DMS153 treated with DMSO at 0.1 percent for 48 hours (cell line): ENCODE measurements at regions not wholly inside any gene's neighbourhood (a gene's known extent, or its start where the extent isn't known, plus 50 kb on each side); places are given as distances from the start of the nearest gene placed in this dataset.

Experiments
- DNase-seq: peaks from one replicate; lab custom pipeline; 2025; ENCODE audit not compliant: unreplicated experiment; lab: John Stamatoyannopoulos, UW

DNA sequence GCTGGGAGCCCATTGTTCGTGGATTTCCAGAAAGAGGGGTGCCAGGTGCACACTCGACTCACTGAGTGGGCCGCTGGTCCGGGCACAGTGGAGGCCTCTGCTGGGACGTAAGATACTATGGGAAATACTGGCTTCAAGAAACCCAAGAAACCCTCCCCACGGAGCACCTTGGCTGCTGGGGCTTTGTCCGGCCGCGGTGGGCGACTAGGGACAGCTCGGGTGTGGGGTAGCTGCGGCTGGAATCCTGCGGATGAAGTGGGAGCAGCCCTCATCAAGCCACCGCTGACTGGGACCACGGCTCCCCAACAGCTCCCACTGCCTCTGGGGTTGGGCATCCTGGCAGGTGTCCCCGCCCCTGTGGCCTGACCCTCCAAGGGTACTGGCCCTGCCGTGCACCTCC, 69.5 kb upstream of the GATA5 start:
- no peak for DNase-seq

DNA sequence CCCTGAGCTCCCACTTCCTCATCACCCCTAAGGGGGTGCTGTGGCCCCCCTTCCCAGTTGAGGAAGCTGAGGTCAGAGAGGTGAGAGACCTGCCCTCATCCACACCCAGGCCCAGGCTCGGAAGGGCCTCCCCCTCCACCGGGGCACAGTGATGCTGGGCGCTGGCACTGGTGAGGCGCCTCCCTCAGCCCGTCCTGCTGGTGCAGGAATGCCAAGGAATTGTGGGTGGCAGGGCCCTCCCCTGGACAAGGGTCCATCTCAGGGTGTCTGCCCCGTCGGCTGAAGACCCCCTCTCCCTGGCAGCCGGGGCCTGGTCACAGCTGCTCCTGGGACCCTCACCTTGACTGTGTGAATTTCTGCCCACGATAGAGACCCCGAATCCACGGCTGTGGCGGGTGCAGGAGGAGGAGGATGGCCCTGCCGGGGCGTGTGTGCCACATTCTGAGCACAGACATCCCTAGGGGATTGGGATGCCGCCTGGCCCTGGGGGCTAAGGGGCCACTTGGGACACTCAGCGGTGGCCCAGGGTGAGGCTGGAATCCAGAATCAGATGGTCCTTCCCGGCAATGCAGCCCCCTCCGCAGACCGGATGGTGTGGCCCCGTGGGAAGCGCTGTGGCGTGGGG, 70.2 kb upstream of the GATA5 start:
- no peak for DNase-seq

DNA sequence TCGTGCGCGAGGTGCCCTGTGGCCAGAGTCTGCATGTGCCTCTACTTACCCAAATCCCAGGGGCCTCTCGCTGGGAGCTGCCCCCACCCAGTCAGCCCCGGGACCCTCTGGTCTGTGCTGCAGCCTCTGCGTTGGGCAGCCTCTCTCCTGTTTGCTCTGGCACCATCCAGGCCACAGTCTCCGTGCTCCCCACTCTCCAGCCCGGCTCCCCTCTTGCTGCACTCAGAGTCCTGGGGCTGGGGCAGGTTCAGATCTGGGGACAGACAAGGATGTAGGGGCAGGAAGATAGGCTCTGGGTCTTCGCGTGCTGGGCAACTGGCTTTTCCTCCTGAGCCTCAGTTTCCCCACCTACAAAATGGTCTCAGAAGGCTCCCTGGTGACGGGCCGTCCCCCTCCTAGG, 70.8 kb upstream of the GATA5 start:
- DNase-seq = no peak

DNA sequence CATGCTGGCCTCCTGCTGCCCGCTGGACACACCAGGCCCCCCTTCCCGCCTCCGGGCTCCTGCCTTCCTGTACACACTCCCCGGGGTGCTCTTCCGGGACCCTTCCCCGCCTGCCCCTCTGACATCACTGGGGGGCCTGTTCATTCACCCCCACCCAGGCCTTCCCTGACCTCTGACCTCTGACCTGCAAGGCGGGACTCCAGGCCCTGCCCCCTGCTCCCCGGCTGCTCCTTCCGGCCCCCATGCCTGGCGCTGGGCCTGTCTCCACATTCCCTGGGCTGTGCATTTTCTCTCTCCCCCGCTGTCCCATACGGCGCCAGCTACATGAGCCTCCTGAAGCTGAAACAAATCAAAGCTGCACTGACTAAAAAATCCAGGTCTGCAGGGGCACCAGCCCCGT, 71.6 kb upstream of the GATA5 start:
- no peak for DNase-seq

DNA sequence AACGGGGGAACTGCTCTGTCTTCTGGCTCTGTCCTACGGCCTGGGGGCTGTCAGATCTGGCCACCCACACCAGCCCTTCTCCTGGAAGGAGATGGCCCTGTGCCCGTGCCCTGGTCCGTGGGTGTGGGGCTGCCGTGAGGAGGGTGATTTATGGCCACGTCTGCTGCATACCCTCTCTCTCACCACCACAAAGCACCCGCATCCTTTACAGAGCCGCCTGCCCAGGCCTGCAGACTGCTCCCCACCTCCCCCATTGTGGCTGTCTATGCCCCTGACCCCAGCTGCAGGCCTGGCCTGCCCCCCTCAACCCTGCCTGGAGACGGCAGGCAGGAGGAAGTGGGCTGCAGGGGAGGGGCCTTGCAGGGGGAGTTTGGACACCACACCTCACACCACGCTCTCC, 72.7 kb upstream of the GATA5 start:
- DNase-seq = no peak

DNA sequence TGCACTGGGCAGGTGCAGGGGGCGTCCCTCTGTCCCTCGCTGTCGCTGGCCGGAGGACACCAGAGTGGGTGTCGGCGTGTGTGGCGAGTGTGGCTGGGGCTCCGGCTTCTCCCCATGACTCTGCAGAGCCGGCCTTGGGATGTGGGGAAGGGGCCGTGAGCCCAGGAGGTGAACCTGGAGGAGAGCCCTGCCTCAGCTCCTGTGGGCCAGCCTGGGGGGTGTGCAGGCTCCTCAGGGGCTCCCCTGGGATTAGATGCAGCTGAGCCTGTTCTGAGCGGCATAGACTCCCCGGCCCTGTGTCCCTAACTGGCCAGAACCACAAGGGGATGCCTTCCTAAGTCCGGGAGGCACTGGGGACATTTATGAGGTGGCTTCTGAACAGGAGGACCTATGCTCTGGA, 73.2 kb upstream of the GATA5 start:
- no peak for DNase-seq

DNA sequence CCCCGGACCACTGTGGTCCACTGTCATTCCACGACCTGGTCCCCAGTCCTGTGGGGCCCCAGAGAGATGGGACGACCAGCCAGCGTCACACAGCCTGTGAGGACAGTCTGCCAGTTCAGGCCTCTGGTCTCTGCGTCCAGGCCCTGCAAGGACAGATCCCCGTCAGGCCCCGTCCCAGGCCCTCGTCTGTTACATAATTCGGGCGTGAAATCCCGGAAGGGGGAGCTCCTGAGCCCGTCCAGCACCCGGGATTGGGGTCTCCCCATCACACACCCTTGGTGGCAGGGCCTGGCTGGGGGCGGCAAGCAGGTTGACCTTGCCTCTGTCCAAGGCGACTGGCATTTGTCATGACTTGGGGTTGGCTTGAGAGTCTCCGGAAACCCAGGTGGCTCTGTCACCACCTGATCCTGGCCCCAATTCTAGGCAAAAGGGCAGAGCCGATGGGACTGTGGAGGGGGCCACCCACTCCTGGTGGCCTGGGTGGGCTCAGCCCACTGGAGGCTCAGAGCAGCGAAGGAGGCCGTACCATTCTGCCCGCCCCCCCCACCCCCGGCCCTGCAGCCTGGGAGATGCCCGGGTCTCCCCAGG, 73.8 kb upstream of the GATA5 start:
- DNase-seq = no peak

DNA sequence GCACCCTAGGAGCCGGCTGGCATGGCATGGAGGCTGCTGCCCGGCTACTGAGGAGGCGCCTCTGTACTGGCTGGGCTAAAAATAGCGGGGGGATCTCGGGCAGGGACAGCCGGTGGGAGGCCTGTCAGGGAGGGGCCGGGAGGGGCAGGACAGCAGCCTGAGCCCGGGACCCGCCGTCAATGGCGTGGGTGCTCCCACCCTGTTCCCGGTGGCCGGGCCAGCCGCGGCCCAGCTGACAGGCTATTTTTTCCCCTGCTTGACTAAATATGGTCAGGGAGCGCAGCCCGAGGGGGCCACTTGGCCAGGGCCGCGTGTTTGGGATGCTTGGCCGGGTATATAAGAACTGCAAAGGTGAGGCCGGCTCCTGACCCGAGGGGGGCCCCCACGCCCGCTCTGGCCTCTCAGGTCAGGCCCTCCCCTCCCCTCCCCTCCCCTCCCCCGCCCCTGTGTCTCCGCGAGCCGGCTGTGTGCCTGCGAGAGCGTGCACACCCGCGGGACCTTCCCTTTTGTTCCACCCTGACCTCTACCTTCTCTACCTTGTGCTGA, 74.4 kb upstream of the GATA5 start:
- DNase-seq = no peak

DNA sequence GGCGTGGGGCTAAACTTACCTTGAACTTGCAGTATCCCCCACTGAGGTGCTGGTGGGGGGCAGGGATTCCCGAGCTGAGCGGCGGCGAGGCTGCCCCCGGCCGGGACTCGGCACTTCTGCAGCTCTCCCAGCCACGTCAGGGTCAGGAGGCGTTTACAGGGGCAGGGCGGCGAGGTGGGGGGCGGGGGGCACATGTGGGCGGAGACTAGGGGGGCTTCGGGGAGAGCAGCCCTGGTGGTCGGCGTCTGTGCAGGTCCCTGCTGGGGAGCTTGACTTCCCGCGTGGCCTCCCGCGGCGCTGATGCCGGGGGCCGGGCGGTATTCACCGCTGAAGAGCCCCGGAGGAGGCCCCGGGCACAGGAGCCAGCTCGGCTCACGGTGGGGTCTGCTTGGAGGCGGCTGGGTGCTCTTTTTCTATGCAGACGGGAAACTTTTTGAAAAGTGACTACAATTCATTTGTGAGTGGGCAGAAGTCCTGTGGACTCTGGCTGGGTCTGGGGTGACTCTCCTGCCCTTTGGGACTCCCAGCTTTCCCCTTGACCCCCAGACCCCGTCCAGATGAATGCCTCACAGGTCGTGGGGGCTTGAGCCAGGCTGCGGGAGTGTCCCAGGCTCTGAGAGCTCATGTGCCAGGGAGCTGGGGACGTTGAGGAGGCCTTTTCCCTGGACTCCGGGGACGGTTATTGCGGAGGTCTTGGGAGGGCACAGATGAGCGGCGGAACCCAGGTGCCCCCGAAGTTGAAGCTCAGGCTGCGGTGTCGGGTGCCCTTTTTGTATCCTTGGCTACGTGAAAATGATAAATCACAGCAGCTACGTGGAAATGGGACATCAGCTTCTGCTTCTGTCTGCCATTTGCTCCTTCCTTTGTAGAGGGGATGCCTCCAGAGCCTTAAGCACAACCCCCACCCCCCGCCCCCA, 75.9 kb upstream of the GATA5 start:
- no peak for DNase-seq

DNA sequence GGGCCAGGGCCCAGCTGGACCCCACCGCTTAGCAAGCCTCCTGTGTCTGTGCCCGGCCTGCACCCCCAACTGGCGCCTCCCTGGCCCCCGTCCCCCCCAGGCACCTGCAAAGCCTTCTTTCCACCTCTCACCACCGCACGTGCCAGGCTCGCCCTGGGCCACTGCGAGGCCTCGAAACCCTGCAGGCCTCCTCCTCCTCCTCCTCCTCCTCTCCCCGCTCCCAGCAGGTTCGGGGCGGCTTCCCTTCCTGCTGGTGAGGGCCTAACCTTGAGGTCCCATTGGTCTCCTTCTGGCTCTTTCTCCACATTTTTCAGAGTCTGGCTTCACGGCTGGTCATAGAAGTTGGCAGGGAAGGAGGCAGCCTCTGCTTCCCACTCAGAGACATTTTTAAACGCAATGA, 76.8 kb upstream of the GATA5 start:
- no peak for DNase-seq

DNA sequence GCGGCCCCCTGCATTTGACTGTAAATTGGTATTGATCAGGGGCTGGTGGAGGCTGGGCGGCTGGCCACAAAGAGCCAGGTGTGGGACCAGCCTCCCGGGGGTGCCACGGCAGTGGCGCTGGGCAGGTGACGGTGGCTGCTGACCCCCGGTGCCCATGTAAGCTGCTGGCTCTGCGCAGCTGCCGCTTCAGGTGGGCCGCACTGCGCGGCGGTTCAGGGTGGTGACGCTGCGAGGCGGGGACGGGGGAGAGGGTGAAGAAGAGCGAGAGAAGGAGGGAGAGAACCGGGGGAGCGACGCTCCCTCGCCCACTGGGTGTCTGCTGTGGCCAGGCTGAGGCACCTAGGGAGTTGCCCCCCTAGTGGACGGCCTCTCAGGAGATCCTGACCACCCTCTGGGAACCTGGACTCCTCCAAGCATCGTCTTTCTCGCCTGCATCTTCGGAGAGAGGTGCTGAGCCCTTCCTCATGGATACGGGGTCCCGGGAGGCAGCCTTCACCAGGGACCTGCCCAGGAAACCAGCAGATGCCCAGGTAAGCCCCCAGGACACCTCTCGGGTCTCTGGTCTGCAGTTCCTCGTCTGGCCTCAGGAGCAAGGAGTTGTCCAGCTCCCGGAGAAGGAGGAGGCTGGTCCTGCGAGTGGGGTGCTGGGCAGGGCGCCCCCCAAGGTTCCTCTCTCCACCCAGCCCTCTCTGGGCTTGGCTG, 77.5 kb upstream of the GATA5 start:
- DNase-seq = no peak

DNA sequence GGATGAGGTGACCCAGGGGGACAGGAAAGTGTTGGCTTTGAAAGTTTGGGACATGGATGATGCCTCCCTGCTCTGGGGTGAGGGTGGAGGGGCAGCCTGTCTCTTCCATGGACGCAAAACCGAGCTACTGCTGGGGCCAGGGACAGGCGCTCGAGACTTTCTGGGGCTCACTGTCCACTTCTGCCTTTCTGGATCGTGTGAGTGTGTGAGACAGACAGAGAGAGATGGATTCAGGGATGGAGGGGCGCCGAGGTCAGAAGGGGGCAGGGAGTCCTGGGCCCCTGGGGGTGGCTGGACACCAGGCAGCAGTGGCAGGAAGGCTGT, 78.0 kb upstream of the GATA5 start:
- no peak for DNase-seq

DNA sequence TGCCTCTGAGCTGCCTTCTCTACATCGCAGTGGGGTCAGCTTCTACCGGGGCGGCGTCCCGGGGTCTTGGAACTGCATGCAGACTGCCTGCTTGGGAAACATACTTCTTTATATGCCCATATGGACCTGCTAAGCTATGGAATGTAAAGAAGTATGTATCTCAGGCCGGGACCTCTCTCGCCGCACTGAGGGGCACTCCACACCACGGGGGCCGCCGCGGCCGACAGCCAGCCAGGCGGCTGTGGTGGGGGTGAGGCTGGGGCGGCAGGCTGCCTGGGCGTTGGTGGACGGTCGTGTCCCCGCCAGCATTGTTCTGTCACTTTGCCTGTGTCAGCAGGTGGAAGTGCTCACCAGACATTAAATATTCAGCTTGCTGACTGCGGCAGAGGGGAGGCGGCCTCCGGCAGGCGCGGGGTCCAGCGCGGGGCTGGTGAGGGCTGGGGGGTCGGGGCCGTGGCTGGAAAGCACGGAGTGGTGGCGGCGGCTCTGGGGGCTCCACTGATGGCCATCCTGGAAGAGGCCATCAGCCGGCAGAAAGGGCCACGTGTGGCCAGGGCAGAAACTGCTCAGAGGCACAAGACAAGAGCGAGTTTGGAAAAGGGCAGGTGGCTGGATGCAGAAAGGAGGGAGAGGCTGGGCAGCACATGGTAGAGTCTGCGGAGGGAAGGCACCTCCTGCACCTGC, 78.6 kb upstream of the GATA5 start:
- DNase-seq = no peak

DNA sequence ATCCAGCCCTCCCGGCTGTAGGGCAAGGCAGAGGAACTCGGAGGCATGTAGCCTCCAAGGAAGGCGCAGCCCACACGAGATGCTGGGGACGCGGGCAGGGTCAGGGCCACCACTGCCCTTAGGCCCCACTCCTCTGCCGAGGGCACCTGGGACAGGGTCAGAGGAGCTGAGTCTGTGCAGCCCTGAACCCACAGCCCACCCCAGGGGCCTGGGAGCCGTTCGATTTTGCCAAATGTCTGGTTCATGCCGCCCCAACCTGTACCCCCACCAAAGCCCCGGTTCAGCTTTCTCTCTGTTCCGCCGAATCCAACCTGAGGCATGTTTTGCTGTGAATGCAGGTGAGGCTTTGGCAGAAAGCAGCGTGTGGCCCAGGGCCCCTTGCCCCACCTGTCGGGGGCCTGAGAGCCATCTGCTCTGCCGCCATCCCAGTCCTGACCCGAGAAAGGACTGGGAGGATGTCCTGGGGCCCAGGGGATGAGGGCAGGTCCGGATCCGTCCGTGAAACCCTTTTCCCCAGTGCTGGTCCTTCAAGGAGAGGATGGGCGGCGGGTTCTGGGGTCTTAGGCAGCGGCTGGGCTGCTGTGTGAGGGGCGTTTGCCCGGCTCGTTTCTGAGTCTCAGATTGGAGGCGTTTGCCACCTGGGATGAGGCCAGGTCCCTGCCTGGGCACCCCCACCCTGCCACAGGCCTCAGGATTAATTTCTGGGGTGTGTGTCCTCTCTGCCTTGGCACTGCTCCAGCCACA, 79.3 kb upstream of the GATA5 start:
- no peak for DNase-seq

DNA sequence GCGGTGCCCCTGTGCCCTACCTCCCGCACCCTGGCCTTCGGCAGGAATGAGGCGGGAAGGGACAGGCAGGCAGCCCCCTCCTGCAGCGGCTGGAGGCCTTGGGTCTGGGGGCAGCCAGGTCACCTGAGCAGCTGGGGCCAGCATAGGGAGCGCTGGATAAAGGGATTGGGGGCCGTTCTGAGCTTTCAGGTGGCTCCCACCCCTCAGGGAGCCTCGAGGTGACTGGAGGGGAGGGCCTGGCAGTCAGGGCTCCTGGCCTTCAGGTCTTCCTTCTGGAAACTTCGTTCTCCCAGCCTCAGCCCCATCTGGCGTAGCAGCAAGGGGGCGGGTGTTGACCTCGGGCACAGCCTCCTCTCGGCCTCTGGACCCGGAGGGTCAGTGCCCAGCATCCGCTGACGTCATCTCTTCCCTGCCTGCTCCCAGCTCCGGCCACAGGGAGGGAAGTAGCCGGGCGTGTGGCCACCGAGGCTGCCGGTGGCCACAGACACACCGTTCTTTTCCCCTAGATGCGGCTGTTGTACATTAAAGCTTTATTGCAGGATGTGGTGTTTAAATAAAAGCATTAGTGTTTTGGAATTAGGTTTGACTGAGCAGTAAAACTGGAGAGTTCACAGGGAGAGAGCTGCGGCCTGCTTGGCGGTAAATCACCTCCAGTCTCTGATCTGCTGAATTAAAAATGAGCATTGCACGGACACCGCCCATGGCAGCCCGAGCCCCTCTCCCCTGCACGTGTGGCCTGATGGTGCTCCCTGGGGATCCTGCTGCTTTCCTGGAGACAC, 80.0 kb upstream of the GATA5 start:
- no peak for DNase-seq

DNA sequence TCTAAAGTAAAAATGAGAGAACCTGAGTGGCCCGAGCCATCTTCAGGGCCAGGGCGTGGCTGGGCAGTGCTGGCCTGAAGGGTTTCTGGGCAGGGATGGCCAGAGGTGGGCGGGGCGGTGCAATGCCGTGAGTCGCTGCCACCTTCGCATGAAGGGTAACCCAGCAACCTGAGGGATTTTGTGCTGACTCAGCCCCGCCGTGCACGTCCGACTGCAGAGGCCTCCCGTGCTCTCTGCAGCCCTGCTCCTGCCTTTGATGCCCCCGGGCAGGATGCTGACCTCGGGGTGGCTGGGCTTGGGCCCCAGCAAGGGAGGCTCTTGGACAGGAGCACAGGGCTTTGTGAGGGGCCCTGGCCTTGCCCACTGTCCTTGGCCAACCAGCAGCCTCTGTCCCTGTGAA, 81.7 kb upstream of the GATA5 start:
- DNase-seq = no peak

DNA sequence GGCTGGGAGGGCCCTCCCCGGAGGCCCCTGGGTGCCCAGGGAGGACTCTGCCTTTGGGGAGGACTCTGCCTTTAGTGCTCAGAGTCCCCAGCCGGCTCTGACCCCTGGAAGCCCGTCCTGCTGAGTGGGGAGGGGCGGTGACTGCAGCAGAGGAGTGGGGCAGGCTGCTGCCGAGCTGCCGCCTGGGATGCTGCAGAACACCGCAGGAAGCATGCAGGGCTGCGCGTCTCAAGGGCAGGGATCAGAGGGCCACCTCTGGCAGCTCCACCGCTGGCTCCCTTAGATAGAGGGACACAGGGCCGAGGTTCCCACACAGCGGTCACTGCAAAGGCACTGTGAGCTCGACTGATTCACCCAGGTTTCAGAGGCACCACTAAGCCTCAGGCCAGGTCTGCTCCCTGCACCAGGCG, 82.2 kb upstream of the GATA5 start:
- DNase-seq = no peak

DNA sequence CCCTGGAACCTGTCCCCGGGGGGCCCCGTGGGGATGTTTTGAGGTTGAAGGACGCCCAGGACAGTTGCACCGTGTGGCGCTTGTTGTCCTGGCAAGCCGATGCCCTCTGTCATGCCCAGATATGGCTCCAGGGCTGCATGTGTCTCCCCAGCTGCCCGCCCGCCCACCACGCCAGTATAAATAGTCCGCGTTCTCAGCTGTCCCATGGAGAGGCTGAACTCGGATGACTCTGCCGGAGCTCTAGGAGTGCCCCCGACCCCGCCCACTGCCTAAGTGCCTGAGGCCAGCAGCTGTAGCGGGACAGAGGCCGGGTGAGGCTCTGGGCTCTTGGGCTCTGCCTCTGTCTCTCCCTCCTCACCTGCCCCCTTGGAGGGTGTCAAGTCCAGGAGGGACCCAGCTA, 83.0 kb upstream of the GATA5 start:
- no peak for DNase-seq

DNA sequence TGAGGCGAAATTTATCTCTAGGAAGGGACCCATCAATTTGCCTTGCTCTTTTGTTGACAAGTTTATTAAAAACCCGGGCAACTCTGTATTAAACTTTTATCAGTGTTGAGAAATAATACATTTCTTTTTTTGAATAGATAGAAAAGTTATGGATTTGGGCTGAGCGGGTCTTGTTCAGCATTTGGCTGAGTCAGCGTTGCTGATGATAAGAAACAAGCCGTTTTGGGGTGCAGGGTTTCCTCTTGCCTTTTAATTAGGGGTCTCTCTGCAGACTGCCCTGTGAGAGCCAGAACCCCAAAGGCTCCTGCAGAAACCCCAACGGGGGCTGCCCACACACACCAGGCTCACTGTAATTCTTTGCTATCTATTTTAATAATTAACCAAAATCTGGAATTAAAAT, 82.1 kb upstream of the SLCO4A1 start:
- no peak for DNase-seq

DNA sequence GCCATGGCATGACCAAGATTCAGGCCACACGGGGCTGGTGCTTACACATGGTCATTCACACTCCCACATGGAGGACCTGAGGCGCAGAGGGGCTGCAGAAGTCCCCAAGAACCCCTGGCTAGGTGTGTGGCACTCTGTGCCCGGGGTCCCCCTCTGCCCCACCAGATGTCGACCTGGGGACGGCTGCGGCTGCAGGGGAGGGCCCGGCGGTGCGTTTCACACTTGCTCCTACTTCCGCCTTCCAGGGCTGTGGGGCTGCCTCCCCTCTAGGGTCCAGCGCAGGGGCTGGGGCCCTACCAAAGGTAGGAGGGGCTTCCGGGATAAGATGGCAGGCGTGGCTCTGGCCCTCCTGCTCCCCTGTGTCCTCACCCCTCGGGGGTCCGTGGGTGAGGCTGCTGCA, 81.1 kb upstream of the SLCO4A1 start:
- DNase-seq = no peak
